GM21390 (cell line): ENCODE measurements at regions not wholly inside any gene's neighbourhood (a gene's known extent, or its start where the extent isn't known, plus 50 kb on each side); places are given as distances from the start of the nearest gene placed in this dataset.

Source experiments
- ATAC-seq: cut with Tn5 transposase; IDR thresholded peaks from one replicate; pipeline ENCODE4 v1.9.1; 2021; ENCODE audit not compliant: unreplicated experiment

DNA sequence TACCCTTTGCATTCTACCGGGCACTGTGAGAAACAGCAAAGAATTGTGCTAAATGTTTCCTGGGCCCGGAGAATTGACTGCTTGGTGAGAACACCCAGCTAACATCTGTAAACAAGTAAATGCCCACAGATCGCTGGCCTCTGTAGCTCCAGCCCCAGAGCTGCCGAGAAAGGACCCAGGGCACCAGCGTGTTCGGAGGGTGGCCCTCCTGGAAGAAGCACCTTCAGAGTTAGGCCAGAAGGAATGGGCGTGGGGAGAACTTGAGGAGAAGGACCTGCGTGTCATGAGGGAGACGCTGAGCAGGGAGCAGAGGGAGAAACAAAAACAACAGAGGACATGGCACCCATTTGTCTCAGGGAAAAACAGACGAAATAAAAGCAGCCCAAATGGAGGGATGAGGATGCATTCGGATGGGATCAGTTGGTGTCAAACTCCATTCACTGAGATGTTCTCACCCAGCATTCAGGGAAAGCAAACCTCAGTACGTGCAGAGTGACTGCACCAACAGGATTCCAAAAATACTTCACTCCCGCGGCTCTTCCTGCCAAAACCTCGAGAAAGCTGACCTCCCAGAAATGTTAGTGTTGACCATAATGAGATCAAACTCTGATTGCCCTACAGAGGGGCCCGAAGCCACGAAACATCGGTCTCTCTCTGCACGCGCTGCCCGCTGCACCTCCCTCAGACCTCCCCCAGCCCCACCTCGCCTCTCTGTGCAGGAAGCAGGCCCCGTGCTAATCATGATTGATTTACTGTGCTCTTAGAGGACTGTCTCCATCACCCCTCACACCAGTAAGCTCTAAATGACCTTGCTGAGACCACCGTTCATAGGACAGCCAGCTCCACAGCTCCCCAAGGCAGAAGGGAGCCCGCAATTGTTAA is 376.3 kb upstream of the SALL3 start:
- ATAC-seq = no peak

DNA sequence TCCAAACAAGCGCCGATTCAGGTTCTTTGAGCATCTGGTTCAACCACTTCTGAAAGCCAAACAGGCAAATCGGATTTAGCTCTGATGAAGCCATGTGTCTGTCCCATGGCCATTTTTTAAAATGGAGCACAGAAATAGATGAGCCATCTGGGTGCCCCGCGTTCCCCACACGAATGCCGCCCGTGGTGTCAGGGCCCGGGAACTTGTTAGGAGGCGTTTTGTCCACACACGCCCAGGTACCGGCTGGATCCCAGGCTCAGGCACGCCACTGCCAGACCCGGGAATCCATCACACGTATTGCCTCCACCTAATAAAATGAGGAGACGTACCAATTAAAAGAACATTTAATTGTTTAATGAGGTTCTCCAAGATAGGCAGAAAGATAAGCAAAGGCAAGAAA is 374.4 kb upstream of the SALL3 start:
- ATAC-seq = no peak

DNA sequence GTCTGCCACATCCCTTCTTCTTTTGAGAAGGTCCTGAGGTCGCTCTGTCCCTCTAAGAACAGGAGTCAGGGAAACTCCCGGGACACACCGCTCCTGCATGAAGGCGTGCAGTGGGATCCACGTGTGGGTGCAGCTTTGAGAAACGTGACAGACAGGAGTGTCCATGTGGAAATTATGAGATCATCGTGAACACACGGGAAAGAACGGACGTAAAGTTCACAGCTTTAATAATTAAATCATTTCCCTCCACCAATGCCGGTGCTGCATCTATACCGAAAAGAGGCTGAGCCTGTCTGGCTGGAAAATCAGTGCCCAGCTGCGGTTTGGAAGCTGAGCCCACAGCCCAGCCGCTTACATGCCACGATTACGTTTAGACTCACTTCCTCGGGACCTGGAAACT is 372.4 kb upstream of the SALL3 start:
- no peak for ATAC-seq

DNA sequence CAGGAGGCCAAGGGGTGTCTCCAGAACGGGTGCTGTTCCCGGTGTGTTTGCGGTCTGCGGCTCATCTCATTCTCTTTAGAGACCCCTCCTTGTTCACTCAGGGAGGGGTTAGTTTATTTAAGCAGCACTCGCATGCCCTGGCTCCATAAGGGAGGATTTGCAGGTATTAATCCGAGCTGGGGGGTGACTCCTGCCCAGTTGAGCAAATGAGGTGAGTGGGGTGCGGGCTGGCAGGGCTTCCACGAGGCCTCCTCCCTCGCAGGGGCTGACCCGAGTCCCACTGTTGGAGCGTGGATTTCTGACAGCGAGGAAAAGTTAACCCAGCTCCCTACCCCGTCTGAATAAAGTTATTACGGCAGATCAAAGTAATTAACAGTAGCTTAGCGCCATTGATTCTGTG is 371.8 kb upstream of the SALL3 start:
- ATAC-seq = no peak

DNA sequence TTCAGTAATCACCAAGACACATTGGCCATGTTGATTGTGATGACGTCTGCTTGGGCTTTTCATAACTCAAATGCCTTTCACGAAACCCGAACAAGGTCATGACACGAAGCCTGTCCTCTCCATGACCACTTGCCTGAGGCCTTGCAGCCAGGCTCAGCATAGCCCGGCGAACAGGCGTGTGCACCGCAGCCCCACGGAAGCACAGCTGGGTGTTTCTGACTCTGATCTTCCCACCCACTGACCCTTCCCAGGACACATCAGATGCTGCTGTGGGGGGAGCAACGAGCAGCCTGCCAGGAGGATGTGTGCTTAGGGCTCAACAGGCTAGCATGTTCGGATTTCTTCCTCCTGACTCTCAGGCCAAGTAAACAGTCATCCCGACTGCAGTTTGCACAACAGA is 369.4 kb upstream of the SALL3 start:
- ATAC-seq = no peak

DNA sequence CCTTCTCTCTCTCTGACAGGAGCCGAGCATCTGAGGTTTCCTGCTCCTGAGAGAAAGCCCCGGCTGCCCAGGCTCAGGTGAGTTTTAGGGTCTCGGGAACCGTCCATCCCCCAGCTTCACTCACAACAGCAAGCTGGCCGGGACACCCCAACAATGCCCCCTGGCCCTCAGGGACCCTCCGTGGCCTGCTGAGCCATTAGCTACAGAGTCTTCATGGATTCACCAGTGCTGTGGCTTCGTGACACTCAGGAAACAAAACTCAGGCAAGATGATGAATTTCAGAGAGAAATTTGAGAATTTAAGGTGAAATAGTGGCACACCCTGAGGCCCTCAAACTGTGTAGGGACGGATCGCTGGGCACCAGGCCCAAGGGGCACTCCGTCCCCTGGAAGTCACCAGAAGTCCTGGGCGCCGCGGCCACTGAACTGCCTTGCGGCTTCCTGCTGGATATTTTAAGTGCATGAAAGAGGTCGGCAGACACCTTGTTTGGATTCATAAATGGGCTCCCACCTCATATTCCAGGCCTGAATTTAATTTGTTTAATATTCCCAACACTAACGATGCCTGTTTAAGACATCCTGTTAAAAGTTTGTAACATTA is 368.3 kb upstream of the SALL3 start:
- ATAC-seq = no peak

DNA sequence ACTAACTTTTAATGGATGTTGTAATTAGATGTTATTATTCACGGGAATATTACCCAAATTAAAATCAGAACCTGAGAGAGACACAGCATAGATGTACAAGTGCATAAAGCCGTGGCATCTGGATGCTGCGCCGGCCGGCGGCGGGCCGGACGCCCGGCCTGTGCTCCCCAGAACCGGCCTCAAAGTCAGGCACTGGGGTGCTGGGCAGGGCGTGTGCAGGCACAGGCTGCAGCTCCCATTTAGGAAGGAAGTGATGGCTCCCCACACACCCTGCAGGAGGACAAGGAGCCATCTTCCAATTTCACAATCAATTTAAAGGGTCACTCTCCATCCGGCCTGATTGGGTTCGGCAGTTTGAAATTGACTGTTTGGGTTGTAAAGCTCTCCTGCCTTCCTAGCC is 367.7 kb upstream of the SALL3 start:
- no peak for ATAC-seq

DNA sequence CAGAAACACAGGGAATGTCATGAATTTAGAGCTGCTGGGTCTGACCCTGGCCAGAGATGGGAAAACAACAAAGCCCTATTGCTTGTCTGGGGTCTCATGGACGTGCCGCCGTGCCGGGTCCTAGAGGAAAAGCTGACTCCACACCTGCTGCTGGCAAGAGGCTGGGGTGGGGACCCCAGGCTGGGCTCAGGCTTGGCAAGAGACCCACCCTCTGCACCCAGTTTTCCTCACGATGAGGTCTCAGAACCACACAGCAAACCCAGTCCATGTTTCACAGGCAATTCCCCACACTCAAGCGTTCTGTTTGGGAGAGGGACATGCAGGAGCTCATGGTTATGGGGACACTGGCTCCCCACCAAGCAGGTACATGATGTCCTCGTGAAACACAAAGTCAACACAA is 367.3 kb upstream of the SALL3 start:
- ATAC-seq = no peak

DNA sequence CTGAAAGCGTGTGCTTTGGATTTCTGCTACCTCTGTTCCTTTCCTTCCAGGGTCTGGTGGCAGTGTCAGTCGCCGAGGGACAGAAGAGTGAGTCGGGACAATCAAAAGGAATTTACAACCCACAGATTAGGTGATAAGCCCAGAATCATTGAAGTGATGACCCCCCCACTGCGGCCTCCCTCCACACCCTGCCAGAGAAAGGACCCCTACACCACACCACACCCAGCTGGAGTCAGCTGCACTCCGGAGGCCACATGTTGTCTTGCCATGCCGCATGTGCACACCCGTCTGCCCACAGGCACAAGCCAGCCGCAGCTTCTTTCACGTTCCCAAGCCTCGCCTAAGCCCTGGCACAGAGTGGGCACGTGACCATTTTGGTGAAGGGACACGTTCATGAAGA is 366.8 kb upstream of the SALL3 start:
- ATAC-seq = no peak

DNA sequence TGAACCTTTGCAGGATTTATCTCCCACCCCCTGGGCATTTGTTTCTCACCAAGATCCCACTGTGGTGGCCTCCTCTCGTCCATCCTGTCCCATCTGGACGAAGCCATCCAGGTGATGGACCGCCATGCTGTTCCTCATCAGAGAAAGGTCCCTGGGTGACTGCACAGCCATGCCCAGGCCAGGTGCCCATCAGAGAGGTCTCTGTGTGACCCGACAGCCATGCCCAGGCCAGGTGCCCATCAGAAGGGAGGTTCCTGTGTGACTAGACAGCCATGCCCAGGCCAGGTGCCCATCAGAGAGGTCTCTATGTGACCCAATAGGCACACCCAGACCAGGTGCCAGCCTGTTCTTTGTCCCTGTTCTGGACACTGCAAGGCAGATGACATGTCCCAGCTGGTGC is 360.9 kb upstream of the SALL3 start:
- no peak for ATAC-seq

DNA sequence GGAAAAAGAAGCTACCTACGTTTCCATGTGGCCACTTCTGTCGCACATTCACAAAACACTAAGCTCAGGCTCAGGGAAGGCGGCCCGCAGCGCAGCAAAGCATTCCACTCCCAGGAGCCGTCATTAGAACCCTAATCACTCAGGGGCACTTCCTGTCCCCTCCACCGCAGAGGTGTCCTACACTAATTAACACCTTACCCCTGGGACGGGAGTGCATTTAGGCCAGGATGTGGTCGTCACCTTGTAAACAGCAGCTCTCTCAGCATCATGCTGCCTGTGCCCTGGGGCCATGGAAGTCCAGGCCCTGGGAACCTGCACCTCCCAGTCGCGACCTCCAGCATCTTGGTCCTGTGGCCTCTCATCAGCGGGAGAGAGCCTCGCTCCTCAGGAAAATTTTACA is 359.8 kb upstream of the SALL3 start:
- ATAC-seq = no peak

DNA sequence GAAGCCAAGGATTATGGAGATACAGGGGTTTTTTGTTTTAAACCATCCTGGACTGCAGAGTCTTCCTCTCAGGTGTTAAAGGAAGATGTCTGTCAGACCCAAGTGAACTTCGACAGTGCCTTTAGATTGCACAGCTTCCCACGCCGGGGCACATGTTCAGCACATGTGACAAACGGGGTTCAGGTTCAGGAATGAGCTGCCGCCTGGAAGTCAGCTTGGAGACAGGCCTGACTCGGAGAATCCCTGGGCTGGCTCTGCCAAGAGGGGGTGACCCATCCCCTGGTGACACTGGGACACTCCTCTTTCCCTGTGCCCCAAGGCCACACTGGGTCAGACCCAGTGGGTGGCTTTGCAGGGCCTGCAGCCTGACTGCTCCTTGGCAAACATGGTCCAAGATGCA is 359.3 kb upstream of the SALL3 start:
- no peak for ATAC-seq

DNA sequence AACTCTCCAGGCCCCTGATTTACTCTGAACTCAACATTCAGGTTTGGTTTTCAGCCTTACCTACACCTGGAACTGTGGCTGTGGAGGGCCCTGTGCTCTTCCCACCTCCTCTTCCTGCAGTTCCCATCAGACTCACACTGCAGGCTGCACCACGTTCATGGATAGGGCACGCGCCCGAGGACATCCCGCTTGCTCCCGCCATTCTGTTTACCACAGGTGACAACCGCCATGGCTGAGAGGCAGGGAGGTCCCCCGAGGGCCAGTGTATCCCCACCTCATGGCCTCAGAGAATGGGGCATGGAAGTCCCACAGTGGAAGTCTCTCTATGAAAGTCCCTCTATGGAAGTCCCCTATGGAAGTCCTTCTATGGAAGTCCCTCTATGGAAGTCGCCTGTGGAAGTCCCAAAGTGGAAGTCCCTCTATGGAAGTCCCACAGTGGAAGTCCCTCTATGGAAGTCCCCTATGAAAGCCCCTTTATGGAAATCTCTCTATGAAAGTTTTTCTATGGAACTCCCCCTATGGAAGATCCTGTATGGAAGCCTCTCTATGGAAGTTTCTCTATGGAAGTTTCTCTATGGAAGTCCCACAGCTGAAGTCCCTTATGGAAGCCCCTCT is 358.4 kb upstream of the SALL3 start:
- ATAC-seq = no peak

DNA sequence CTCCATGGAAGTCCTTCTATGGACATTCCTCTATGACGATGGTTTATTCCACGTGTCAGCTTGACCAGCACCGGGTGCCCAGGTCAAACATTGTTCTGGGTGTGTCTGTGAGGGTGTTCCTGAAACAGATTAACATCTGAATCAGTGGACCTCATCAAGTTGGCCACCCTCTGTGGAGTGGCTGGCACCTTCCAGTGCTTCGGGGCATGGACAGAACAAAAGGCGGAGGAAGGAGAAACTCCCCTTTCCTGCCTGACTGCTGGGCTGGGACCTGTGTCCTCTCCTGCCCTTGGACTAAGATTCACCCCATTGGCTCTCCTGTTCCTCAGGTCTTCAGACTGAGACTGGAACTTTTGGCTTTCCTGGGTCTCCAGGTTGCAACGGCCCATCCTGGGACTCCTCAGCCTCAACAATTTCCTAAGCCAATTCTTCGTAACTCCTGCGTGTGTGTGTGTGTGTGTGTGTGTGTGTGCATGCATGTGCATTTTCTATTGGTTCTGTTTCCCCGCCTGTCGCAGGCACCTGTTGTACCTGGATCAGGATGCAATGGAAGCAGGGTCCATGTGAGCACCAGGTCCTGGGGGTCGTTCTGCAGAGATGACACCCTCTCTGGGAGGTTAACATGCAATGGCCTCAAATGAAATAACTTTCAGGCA is 357.2 kb upstream of the SALL3 start:
- ATAC-seq = no peak

DNA sequence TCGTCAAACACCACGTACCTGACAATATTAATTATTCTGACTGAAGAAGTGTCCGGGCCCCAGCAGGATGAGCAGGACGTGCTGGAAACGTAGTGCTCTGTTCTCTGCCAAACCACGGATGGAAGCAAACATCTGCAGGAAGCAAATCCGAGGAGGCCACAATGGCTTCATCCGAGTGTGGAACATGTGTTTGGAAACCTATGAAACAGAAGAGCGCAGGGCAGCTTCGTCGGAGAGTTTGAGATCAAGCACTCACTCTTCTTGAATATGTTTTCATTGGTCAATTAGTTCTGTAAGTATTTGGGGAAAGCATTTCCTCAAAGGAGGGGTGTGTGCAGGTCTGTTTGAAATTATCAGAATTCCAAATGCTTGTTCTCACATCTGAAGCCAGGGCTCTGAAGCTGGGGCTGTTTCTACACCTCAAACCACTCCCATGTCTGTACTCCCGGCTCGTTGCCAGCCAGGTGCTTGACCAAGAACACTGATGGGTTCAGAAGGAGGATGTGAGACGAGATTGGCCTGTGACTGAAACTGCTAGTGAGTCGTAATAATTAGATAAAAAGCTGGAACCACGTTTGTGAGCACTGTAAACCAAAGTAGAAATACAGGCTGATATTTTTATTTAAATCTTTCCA is 356.6 kb upstream of the SALL3 start:
- no peak for ATAC-seq

DNA sequence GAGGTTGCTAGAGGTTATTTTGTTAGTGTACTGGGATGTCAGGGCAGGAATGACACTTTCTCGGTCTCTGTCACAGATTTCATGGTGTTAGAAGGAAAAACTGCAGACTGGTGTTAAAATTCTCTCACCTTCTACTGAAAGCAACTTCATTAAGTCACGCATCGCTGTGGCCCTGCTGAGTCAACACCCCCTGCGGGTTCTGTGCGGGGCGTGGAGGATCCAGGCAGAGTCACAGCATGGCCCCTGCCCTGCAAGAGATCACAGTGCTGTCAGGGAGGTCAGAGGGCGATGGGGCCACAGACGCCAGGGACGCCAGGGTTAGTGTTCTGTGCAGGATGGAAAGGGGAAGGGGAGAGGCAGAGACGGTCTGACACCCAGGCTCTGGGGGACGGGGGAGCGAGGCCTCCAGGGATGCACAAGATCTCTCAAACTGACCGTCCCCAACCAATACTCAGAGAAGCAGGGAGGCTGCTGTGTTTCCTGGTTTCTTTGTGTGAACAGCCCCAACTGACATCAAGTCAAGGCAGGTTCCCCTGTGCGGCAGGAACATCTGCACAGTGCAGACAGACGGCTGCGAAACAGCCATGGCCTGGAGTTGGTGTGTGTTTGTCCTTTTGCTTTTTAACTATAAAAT is 354.9 kb upstream of the SALL3 start:
- ATAC-seq = no peak

DNA sequence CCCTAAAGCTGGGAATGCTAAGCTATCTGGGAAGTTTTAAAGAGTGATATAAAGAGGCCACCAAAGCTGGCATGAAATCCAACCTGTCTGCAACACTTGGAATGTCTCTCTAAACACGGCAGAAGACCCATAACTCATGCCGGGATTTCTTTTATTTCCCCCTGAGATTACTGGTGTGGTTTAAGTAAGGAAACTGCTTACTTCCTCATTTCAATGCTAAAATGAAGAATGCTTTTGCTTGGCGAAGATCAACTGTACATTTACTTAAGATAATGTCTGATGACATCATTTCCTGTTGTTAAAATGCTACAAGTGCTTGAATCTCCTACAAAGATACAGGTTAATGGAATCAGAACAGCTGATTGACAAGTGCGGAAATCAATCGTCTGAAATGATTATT is 353.8 kb upstream of the SALL3 start:
- no peak for ATAC-seq

DNA sequence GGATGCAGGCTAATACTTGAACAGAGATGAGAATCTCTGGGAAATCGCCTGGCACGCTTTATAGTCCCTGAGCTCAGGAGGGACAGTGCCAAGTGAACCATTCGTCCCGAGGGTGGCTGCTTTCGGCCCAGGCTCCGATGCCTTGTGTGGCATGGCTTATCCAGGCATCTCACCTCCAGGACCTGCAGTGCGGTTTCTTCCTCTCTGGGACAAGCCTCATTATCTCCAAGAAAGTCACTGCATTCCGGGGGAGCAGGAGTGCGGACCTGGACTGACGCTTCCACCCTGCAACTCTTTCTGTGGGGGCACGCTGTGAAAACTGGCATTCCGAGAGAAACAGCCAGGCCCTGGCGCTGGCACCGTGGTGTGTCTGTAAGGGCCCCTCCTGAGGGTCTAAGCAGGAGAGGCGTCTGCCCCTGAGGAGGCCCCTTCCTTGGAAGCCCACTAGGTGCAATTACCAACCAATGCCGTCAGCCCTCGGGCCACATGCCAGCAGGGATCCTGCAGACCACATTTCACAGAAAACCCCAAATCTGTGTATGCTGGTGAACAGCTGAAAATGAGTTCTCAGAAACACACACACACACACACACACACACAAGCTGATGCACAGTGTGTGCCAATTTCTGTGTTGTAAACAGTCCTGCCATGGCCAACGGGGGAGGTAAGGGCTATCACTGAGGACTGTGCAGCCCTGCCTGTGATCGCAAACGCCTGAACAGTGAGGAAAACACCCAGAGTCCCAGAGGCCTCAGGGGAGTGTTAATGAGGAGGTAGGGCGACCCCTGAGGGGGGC is 351.9 kb upstream of the SALL3 start:
- ATAC-seq = no peak

DNA sequence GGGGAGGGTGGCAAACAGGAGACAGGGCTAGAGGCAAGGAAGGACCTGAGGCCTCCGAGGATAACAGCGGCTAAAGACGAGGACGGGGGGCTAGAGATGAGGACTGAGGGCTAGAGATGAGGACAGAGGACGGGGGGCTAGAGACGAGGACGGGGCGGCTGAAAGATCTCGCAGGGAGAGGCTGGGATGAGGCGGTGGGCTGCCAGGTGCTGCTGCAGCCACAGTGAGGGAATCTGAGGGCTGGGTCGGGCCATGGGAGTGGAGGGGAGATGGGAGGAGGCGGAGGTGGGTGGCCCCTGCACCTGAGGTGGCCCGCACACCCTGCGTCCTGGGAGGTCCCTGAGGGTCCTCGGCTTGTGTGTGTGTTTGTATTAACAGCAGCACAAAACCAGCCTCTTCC is 350.2 kb upstream of the SALL3 start:
- ATAC-seq = no peak

DNA sequence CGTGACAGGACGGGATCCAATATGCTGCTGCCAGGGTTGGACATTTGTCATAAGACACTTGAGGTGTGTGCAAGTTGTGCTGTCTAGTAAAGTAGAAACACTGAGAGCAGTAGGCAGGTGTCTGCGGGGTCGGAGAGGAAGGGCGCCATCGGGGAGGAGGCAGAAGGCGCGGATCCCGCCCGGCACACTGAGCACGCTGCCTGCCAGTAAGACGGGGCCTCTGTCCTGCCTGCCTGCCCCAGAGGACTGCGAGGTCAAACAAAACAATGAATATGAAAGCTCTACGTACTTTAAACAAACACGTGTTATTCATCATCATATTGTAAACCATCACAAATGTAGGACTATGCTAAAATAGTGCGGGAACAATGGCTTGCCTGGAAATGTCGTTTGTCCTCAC is 349.3 kb upstream of the SALL3 start:
- no peak for ATAC-seq
